Ishikawa (cell line): ENCODE measurements at regions not wholly inside any gene's neighbourhood (a gene's known extent, or its start where the extent isn't known, plus 50 kb on each side); places are given as distances from the start of the nearest gene placed in this dataset.

Experiments used
- CEBPB ChIP-seq: IDR thresholded peaks from 2 replicates; pipeline ENCODE4 v1.6.1; 2012
- CREB1 ChIP-seq: IDR thresholded peaks from 2 replicates; pipeline ENCODE4 v1.6.1; 2012; ENCODE audit warnings: low read depth
- EGR1 ChIP-seq: IDR thresholded peaks from 2 replicates; pipeline ENCODE4 v1.6.1; 2012
- EP300 ChIP-seq: IDR thresholded peaks from 2 replicates; pipeline ENCODE4 v1.6.1; 2012; ENCODE audit warnings: borderline replicate concordance
- FOXM1 ChIP-seq: IDR thresholded peaks from 2 replicates; pipeline ENCODE4 v1.6.1; 2012; ENCODE audit warnings: low read depth, borderline replicate concordance
- MAX ChIP-seq: IDR thresholded peaks from 2 replicates; pipeline ENCODE4 v1.6.1; 2012
- NFIC ChIP-seq: IDR thresholded peaks from 2 replicates; pipeline ENCODE4 v1.6.1; 2012
- RAD21 ChIP-seq: IDR thresholded peaks from 2 replicates; pipeline ENCODE4 v1.6.1; 2012; ENCODE audit warnings: low read depth
- REST ChIP-seq: IDR thresholded peaks from 2 replicates; pipeline ENCODE4 v1.6.1; 2012; ENCODE audit warnings: low read depth, mild to moderate bottlenecking
- TAF1 ChIP-seq: IDR thresholded peaks from 2 replicates; pipeline ENCODE4 v1.6.1; 2012; ENCODE audit warnings: low read depth, mild to moderate bottlenecking
- TCF12 ChIP-seq: IDR thresholded peaks from 2 replicates; pipeline ENCODE4 v1.6.1; 2012; ENCODE audit warnings: low read depth
- TEAD4 ChIP-seq: IDR thresholded peaks from 2 replicates; pipeline ENCODE4 v1.6.1; 2012
- USF1 ChIP-seq: IDR thresholded peaks from 2 replicates; pipeline ENCODE4 v1.6.1; 2012
- YY1 ChIP-seq: IDR thresholded peaks from 2 replicates; pipeline ENCODE4 v1.6.1; 2012; ENCODE audit warnings: low read depth
- ZBTB7A ChIP-seq: IDR thresholded peaks from 2 replicates; pipeline ENCODE4 v1.6.1; 2012; ENCODE audit warnings: low read depth

GRCh38 chr5:38607396-38607795, 51.0 kb upstream of the LIFR start:
- no peak for TF ChIP-seq TAF1
- TF ChIP-seq CEBPB, result peak; percentile 55
- TF ChIP-seq MAX, result no peak

GRCh38 chr5:38607930-38608564, 51.6 kb upstream of the LIFR start:
- TF ChIP-seq TAF1 (no peak), TCF12 (no peak), RAD21 (no peak), EP300 (0 out of 2 replicates have a peak, but pooled peaks have one; percentile 13), CREB1 (no peak), TEAD4 (peak; percentile 73), USF1 (no peak), EGR1 (no peak), NFIC (peak; percentile 42; the same call in 1 of the 2 replicates)

GRCh38 chr5:38608874-38609273, 52.4 kb upstream of the LIFR start:
- TF ChIP-seq TEAD4, result no peak
- TF ChIP-seq MAX, result no peak
- no peak for TF ChIP-seq ZBTB7A
- TF ChIP-seq USF1, result no peak
- no peak for TF ChIP-seq TCF12
- TF ChIP-seq FOXM1, result no peak
- TF ChIP-seq TAF1, result no peak
- TF ChIP-seq RAD21, result no peak
- no peak for TF ChIP-seq EP300
- no peak for TF ChIP-seq NFIC
- no peak for TF ChIP-seq YY1
- TF ChIP-seq CREB1, result no peak
- TF ChIP-seq CEBPB, result no peak
- TF ChIP-seq EGR1, result no peak
- no peak for TF ChIP-seq REST

- TF ChIP-seq TAF1, result no peak
- TF ChIP-seq ZBTB7A, result no peak
- TF ChIP-seq RAD21, result no peak
- no peak for TF ChIP-seq EGR1
- TF ChIP-seq REST, result no peak
- TF ChIP-seq EP300, result no peak
- TF ChIP-seq YY1, result no peak
- no peak for TF ChIP-seq USF1
- TF ChIP-seq NFIC, result no peak
- TF ChIP-seq MAX, result no peak
- no peak for TF ChIP-seq CEBPB
- TF ChIP-seq TCF12, result no peak
- TF ChIP-seq CREB1, result no peak
- TF ChIP-seq TEAD4, result no peak
- TF ChIP-seq FOXM1, result no peak
Observed at GRCh38 chr5:38612851-38613250, 56.4 kb upstream of the LIFR start.

GRCh38 chr5:38613490-38613889, 57.0 kb upstream of the LIFR start:
- TF ChIP-seq REST (no peak), CREB1 (no peak), YY1 (no peak), ZBTB7A (no peak), TAF1 (no peak), EGR1 (no peak), EP300 (no peak), TCF12 (no peak), RAD21 (no peak), MAX (no peak), CEBPB (no peak), USF1 (no peak), FOXM1 (no peak), TEAD4 (no peak)
